ENCODE measurements at regions not wholly inside any gene's neighbourhood (a gene's known extent, or its start where the extent isn't known, plus 50 kb on each side); places are given as distances from the start of the nearest gene placed in this dataset.

DNA sequence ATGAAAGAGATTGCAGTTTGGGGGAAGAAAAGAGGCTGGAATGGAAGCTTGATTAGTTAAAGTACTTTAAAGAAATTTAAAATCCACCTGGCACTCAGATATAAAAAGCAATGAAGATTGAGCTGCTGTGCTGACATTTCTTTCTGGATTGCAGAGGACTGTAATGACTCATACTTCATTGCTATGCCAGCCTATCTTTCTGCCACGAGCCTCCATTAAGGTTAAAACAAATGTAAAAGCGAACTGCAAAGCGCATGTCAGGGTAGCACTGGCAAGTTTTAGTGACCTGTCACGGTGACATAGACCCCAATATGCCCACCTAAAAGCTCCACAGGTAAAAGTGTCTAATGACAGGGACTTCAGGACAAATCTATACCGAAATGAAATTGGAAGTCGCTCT, 449.6 kb downstream of the C6orf118 start:
- Histone ChIP-seq H3K4me3 (replicated peaks in 1 of 3; ENCODE audit: insufficient read depth in 1 of 3, low read depth in 2 of 3, low read length in 3 of 3) (no peak overlapping the region), H3K9me3 (ENCODE audit: low read length) (peaks cover 85% of the 10 kb centered on the region), H3K36me3 (replicated peaks in 1 of 2; ENCODE audit: control insufficient read depth in 1 of 2, insufficient read depth in 2 of 2, low read length in 2 of 2) (no peaks in the 10 kb centered on the region), H3K9ac (ENCODE audit: insufficient read depth, low read depth, low read length) (no peak overlapping the region), H3K27ac (ENCODE audit: extremely low read length, insufficient read depth, low read length) (no peak overlapping the region), H3K4me2 (ENCODE audit: low read depth, low read length) (no peak overlapping the region), H4K20me1 (ENCODE audit: insufficient read depth, low read length) (no peaks in the 10 kb centered on the region), H3K79me2 (ENCODE audit: insufficient read depth, low read length) (no peaks in the 10 kb centered on the region), H3K4me1 (ENCODE audit: insufficient read depth, low read length) (no peaks in the 10 kb centered on the region), H2AFZ (ENCODE audit: low read length) (no peak overlapping the region), H3K27me3 (ENCODE audit: control insufficient read depth in 1 of 2, insufficient read depth in 2 of 2, low read length in 2 of 2) (no peaks in the 10 kb centered on the region)
- intact Hi-C loops (cut with micrococcal nuclease; ENCODE audit: unreplicated experiment) (no loop called here), in situ Hi-C loops (cut with HindIII; ENCODE audit: extremely low pct_ligation_motif_present, low pct_unique_long_range_greater_than_20kb) (no loop called here)
- ChIA-PET POLR2A (no interaction called here), CTCF (ENCODE audit: low intra/inter-chr PET ratio, low total read pairs) (no interaction called here)
- WGBS (ENCODE audit: low lambda C conversion rate) = 3% methylated on average over 6 of the region's 6 CpGs
- no TSS peak for BruUV-seq (replicated peaks)
- ATAC-seq (no peak), FAIRE-seq (no peak), DNase-seq (ENCODE audit: low spot score) (no peak)
- no peak for TF ChIP-seq POLR2A (IDR thresholded peaks at IDR 0.05; ENCODE audit: insufficient read depth in 1 of 2, low read depth in 2 of 2, low read length in 2 of 2)
- TF ChIP-seq ATF7 (IDR thresholded peaks at IDR 0.05) = no peak
- no peak for TF ChIP-seq ATF7 (CRISPR knock-in tag; IDR thresholded peaks at IDR 0.05)
- no peak for TF ChIP-seq SATB2 (CRISPR knock-in tag; IDR thresholded peaks at IDR 0.05)
- TF ChIP-seq ZNF256 (CRISPR knock-in tag; conservative IDR thresholded peaks at IDR 0.05) = no peak
- no peak for TF ChIP-seq HOXA7 (CRISPR knock-in tag; IDR thresholded peaks at IDR 0.05)
- TF ChIP-seq MAFF (IDR thresholded peaks at IDR 0.05; ENCODE audit: low read depth, low read length) = no peak
- no peak for TF ChIP-seq HOXA9 (CRISPR knock-in tag; IDR thresholded peaks at IDR 0.05; ENCODE audit: borderline replicate concordance)
- no peak for TF ChIP-seq HNRNPH1 (optimal IDR thresholded peaks at IDR 0.05; ENCODE audit: low read depth, low read length)

DNA sequence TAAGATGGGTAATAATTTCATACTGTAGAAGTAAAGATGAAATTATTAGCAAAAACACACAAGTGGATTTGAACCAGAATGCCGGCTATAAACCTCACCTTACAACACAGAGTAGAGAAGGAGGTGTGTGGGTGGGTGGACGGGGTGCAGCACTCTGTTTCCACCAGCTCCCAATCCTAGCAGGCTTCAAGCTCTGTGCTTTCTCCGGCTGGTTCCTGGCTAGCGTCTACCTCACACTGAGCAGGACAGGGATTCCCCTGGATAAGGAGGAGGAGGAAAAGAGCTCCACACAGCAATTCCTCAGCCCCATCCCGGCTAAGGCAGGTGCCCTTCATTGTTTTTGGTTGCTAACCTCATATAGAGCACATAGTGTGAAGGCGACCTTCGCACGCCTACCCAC, 453.3 kb downstream of the C6orf118 start:
- FAIRE-seq (no peak), DNase-seq (ENCODE audit: low spot score) (no peak), ATAC-seq (no peak)
- Histone ChIP-seq H2AFZ (ENCODE audit: low read length) (no peak overlapping the region), H3K27ac (ENCODE audit: extremely low read length, insufficient read depth, low read length) (no peak overlapping the region), H3K4me3 (replicated peaks in 1 of 3; ENCODE audit: insufficient read depth in 1 of 3, low read depth in 2 of 3, low read length in 3 of 3) (no peak overlapping the region), H3K4me2 (ENCODE audit: low read depth, low read length) (no peak overlapping the region), H3K79me2 (ENCODE audit: insufficient read depth, low read length) (no peaks in the 10 kb centered on the region), H3K36me3 (replicated peaks in 1 of 2; ENCODE audit: control insufficient read depth in 1 of 2, insufficient read depth in 2 of 2, low read length in 2 of 2) (no peaks in the 10 kb centered on the region), H3K27me3 (ENCODE audit: control insufficient read depth in 1 of 2, insufficient read depth in 2 of 2, low read length in 2 of 2) (no peaks in the 10 kb centered on the region), H3K9ac (ENCODE audit: insufficient read depth, low read depth, low read length) (no peak overlapping the region), H4K20me1 (ENCODE audit: insufficient read depth, low read length) (no peaks in the 10 kb centered on the region), H3K4me1 (ENCODE audit: insufficient read depth, low read length) (no peaks in the 10 kb centered on the region), H3K9me3 (ENCODE audit: low read length) (peaks cover 86% of the 10 kb centered on the region)
- in situ Hi-C loops (cut with HindIII; ENCODE audit: extremely low pct_ligation_motif_present, low pct_unique_long_range_greater_than_20kb) (no loop called here), intact Hi-C loops (cut with micrococcal nuclease; ENCODE audit: unreplicated experiment) (no loop called here)
- ChIA-PET CTCF (ENCODE audit: low intra/inter-chr PET ratio, low total read pairs) (no interaction called here), POLR2A (no interaction called here)
- no TSS peak for BruUV-seq (replicated peaks)
- WGBS (ENCODE audit: low lambda C conversion rate) = 35% methylated on average over 8 of the region's 8 CpGs
- TF ChIP-seq ZNF557 (CRISPR knock-in tag; IDR thresholded peaks at IDR 0.05) (no peak), ZBTB42 (CRISPR knock-in tag; IDR thresholded peaks at IDR 0.05) (no peak), TCF7L2 (IDR thresholded peaks at IDR 0.05; ENCODE audit: low read depth, low read length) (no peak)
- TF ChIP-seq, protein P1, sequence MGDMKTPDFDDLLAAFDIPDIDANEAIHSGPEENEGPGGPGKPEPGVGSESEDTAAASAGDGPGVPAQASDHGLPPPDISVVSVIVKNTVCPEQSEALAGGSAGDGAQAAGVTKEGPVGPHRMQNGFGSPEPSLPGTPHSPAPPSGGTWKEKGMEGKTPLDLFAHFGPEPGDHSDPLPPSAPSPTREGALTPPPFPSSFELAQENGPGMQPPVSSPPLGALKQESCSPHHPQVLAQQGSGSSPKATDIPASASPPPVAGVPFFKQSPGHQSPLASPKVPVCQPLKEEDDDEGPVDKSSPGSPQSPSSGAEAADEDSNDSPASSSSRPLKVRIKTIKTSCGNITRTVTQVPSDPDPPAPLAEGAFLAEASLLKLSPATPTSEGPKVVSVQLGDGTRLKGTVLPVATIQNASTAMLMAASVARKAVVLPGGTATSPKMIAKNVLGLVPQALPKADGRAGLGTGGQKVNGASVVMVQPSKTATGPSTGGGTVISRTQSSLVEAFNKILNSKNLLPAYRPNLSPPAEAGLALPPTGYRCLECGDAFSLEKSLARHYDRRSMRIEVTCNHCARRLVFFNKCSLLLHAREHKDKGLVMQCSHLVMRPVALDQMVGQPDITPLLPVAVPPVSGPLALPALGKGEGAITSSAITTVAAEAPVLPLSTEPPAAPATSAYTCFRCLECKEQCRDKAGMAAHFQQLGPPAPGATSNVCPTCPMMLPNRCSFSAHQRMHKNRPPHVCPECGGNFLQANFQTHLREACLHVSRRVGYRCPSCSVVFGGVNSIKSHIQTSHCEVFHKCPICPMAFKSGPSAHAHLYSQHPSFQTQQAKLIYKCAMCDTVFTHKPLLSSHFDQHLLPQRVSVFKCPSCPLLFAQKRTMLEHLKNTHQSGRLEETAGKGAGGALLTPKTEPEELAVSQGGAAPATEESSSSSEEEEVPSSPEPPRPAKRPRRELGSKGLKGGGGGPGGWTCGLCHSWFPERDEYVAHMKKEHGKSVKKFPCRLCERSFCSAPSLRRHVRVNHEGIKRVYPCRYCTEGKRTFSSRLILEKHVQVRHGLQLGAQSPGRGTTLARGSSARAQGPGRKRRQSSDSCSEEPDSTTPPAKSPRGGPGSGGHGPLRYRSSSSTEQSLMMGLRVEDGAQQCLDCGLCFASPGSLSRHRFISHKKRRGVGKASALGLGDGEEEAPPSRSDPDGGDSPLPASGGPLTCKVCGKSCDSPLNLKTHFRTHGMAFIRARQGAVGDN (CRISPR knock-in tag; IDR thresholded peaks at IDR 0.05) = no peak
- TF ChIP-seq, protein P2, sequence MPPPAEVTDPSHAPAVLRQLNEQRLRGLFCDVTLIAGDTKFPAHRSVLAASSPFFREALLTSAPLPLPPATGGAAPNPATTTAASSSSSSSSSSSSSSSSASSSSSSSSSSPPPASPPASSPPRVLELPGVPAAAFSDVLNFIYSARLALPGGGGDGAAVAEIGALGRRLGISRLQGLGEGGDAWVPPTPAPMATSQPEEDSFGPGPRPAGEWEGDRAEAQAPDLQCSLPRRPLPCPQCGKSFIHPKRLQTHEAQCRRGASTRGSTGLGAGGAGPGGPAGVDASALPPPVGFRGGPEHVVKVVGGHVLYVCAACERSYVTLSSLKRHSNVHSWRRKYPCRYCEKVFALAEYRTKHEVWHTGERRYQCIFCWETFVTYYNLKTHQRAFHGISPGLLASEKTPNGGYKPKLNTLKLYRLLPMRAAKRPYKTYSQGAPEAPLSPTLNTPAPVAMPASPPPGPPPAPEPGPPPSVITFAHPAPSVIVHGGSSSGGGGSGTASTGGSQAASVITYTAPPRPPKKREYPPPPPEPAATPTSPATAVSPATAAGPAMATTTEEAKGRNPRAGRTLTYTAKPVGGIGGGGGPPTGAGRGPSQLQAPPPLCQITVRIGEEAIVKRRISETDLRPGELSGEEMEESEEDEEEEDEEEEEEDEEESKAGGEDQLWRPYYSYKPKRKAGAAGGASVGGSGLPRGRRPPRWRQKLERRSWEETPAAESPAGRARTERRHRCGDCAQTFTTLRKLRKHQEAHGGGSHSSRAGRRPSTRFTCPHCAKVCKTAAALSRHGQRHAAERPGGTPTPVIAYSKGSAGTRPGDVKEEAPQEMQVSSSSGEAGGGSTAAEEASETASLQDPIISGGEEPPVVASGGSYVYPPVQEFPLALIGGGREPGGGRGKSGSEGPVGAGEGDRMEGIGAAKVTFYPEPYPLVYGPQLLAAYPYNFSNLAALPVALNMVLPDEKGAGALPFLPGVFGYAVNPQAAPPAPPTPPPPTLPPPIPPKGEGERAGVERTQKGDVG (CRISPR knock-in tag; IDR thresholded peaks at IDR 0.05; ENCODE audit: borderline replicate concordance) = no peak

Data from HepG2 (cell line).